NCI-H1436 (cell line): ENCODE measurements at regions not wholly inside any gene's neighbourhood (a gene's known extent, or its start where the extent isn't known, plus 50 kb on each side); places are given as distances from the start of the nearest gene placed in this dataset.

ENCODE experiments used
- DNase-seq: peaks from one replicate; lab custom pipeline; 2025; lab: John Stamatoyannopoulos, UW

- no peak for DNase-seq
These were observed 463.3 kb upstream of the DMAC1 start for GRCh38 chr9:8262625-8263622.

- DNase-seq = no peak
These were observed 462.2 kb upstream of the DMAC1 start for GRCh38 chr9:8261737-8262136.

DNA sequence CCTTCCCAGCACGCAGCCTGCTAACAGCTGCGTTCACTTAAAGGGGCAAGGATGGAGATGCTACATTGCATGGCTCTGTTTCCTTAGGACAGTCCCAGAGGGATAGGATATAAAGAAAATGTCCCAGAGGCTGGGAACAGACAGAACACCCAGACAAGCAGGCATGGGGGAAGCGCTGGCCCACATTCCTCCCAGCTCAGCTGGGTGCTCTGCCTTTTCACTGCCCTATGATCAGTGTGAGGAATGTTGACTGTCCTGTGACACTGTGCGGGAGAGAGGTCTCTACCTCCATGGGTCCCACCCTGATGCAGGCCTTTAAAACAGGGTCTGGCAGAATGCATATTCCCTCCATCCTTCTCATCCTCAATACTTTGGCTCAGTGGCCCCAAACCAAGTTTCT is 459.4 kb upstream of the DMAC1 start:
- DNase-seq = no peak

DNA sequence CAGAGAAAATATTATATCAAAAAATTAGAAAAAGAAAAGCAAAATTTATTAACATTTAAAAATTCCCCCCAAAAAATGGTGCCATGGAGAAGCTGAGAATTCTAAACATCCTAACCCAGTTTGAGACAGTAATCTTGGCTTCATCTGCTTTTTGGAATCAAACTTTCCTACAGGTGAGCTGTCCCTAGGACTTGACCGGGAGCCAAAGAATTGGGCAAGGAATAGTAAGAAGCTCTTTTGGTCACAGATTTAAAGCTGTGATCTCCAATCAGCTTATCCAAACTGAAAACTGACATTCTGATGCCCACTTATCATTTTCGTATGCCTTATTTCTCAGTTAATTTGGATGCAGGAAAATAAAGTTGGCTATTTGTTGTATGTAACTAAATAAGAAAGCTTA is 457.3 kb upstream of the DMAC1 start:
- DNase-seq = no peak

- no peak for DNase-seq
These were observed 456.3 kb upstream of the DMAC1 start for GRCh38 chr9:8255850-8256249.

GRCh38 chr9:8254541-8254940 is 455.0 kb upstream of the DMAC1 start:
- DNase-seq = no peak

- no peak for DNase-seq
These were observed 452.9 kb upstream of the DMAC1 start for GRCh38 chr9:8252445-8252844.

DNA sequence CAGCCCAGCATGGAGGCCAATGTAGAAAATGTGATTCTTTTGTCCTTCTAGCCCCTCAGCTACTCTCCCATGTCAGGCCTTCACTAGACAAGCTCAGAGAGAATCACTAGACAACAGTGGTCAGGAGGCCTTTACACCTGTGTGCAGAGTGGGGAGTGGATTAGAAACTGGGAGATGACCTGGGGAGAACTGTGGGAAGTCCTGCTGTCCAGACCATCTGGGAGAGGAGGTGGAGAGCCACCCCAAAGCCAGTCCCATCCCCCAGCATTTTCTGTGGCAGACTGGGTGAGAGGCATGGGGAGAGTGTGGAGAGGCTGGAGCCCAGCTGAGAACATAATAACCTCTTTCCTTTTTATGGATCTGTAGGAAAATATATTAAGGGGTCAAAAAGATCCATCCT is 452.0 kb upstream of the DMAC1 start:
- DNase-seq = no peak

DNA sequence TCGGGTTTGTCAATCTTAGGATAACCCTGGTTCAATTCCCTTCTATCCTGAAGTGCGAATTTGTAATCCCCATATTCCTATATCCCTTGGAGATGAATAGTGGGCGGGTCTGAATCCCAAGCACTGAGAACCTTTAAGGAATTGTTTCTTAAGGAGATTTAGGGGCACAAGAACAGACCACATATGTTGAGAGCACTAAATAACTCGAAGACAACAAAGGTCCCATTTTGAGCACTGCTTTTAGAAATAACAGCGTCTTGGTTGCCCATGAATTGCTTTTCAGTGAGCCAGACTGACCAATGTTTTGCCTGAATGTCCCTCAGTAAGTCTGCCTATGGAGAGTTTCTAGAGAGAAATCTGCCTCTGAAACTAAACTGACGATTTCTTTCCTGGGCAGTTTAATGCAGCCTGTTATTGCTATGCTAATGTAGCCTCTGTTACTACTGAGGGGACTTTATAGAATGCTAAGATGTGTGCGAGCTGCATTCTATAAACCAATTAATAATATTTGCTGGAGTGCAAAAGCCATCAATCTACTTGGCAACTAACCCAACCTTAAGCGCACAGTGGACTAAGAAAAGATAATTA is 445.0 kb upstream of the DMAC1 start:
- DNase-seq = no peak

- DNase-seq = no peak
These were observed 441.6 kb upstream of the DMAC1 start for GRCh38 chr9:8241201-8241600.

DNA sequence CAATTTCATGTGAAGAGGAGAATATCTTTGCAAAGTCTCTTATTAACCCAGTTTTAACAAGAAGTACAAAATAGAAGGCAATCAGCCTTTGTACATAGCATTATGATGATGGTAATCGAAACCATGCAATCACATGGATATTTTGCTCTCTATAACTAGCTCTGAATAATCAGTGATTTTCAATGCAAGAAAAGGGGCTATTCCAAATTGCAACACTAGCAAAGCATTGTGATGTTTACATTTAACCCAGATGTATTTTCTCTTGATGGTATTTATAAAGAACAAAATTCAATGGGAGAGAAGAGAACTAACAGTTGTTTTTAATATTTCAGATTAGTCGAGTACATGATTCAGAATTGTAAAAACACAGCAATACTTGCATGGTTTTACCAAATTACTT is 437.5 kb upstream of the DMAC1 start:
- DNase-seq = no peak

- DNase-seq = no peak
These were observed 435.9 kb upstream of the DMAC1 start for GRCh38 chr9:8235489-8235888.

DNA sequence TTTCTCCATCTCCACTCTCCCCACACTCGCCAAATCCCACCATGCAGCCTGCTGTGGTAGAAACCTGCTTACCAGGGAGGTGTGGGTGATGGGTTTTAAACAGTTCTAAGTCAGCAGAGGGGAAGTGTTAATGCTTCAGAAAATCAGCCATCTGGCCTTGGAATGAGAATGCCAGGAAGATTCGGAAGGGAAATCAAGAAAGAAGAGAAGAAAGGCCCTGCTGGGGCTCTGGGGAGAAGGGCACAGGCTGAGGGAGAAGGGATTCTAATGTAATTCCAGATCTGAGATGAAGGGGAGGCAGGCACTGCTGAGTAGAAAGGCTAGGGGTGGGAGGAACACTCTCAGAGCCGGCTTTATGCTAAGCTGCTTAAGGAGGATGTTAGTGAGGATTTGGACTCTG is 434.7 kb upstream of the DMAC1 start:
- DNase-seq = no peak

DNA sequence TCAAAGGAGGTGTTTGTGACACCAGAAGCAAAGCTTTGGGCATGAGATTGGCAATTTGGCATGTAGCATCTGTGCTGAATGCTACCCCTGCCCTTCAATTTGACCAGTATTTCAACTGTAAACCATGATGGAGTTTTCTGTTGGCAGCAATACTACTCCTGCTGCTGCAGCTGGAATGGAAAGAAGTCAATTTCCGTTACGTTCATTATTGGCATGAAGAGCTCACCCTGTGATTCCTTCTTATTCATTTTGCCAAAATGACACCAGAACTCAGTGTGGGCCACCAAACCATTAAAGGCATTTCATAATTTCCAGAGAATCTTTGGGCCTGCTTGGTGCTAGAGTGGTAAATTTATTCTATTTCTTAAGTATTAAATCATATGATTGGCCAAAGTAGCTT is 433.1 kb upstream of the DMAC1 start:
- DNase-seq = no peak

DNA sequence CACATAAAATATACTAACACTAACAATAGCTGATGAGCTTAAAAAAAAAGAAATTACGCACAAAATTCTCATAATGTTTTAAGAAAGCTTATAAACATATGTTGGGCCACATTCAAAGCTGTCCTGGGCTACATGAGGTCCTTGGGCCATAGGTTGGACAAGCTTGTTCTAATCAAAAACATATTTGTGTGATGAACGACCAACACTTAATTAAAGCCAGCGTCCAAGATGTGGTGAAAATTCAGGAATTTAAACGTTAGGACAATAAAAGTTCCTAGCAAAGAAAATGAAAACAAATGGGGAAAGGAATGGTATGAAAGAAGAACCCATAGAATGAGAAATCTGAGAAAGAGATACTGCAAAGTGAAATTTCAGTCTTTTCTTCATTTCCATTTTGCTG is 429.6 kb upstream of the DMAC1 start:
- DNase-seq = no peak

GRCh38 chr9:8224381-8224801 is 424.8 kb upstream of the DMAC1 start:
- no peak for DNase-seq

DNA sequence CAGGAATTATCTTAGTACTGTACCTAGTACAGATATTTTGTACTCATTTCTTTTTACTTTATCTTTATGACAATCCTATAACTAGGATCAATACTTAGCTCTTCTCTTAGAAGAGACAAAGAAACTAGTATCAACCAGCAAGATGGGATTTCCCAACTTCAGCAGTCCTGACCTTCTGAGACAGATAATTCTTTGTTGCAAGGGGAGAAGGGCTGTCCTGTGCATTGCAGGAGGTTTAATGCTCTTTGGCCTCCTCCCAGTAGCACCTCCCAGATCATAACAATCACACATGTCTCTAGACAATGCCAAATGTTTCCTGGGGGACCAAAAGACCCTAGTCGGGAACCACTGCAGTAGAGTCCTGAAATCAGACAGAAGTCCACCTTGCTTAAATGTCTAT is 424.3 kb upstream of the DMAC1 start:
- DNase-seq = no peak

GRCh38 chr9:8221462-8221861 is 421.9 kb upstream of the DMAC1 start:
- DNase-seq = no peak

DNA sequence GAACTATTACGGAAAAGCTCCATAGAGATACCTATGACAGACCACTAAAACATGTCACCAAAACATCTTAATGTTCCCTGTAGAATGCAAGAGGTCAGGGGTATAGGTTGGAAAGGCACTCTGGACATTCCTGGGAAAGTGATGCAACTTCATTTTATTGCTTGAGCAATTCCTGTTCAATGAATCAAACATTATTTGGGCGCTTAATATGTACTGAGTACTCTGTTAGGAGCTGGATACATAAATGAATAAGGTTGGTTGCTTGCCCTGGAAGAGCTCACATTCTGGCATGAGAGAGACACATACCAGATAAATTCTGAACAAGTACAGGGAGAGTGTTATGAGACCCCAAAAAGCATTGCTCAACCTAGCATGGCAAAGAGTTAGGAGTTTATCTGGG is 408.9 kb upstream of the DMAC1 start:
- DNase-seq = no peak

GRCh38 chr9:8207596-8207995 is 408.0 kb upstream of the DMAC1 start:
- DNase-seq = no peak

- DNase-seq = no peak
These were observed 407.1 kb upstream of the DMAC1 start for GRCh38 chr9:8206720-8207119.

- no peak for DNase-seq
These were observed 406.0 kb upstream of the DMAC1 start for GRCh38 chr9:8205576-8205975.

DNA sequence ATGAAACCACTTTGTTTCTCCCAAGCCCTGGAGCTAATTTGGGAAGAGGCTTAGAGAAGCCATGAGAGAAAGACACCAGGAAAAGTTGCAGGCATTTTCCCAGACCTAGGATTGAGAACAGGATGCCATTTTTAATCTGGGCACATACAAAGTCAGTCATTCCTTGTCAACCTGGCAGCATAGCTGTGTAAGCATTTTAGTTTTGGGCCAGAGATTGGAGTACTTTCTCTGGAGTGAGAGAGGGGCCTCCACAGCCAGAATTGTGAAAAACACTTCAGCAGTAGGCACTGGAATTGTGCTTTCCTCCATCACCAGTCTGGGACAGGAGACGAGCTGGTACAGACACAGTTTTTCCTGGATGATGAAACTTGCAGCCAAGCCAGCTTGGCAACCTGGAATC is 390.3 kb upstream of the DMAC1 start:
- DNase-seq = no peak
